Sigmoid colon (tissue), 4 donors: ENCODE measurements at regions not wholly inside any gene's neighbourhood (a gene's known extent, or its start where the extent isn't known, plus 50 kb on each side); places are given as distances from the start of the nearest gene placed in this dataset.

Experiments used
- CTCF ChIP-seq, 4 experiments: fragments of 450-650 bp in 3 of 4; fragments of 200-600 bp in 1 of 4; IDR thresholded peaks; one replicate each; pipeline ENCODE4 v1.5.1; 2016 to 2019; ENCODE audit warnings: antibody characterized with exemption in 4 of 4, mild to moderate bottlenecking in 3 of 4, moderate library complexity in 2 of 4
- POLR2A ChIP-seq, 2 donors: fragments of 450-650 bp; IDR thresholded peaks; one replicate each; pipeline ENCODE4 v1.6.1; 2016; ENCODE audit warnings: antibody characterized with exemption in 2 of 2, mild to moderate bottlenecking in 2 of 2, moderate library complexity in 2 of 2
- POLR2AphosphoS5 ChIP-seq, 4 donors: sonication (generic); formaldehyde crosslinking; IDR thresholded peaks; one replicate each; pipeline ENCODE4 v1.6.1; 2017; ENCODE audit warnings: antibody characterized with exemption in 4 of 4

DNA sequence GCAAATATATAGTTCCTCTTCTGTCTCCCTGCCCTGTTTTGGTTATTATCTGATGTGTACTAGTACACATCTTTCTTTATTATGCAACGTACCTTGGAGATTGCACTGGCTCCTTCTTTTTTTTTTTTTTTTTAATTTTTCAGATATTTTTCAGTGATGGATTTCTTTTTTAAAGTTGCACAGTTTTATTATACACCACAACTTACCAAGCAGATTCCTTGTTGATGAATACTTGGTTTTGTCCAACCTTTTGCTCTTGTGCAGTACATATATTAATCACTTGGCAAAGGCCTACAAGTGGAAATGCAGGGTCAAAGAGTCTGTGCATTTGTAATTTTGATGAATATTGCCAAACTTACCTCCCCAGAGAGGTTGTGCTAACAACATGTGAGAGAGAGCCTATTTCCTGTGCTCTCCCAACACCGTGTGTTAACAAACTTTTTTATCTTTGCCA lies 50.1 kb upstream of the RNF24 start:
- TF ChIP-seq POLR2AphosphoS5 (IDR thresholded peaks at IDR 0.05) = no peak
- no peak for TF ChIP-seq CTCF (IDR thresholded peaks at IDR 0.05)
- no peak for TF ChIP-seq POLR2A (IDR thresholded peaks at IDR 0.05)
